ENCODE measurements at regions not wholly inside any gene's neighbourhood (a gene's known extent, or its start where the extent isn't known, plus 50 kb on each side); places are given as distances from the start of the nearest gene placed in this dataset.

DNA sequence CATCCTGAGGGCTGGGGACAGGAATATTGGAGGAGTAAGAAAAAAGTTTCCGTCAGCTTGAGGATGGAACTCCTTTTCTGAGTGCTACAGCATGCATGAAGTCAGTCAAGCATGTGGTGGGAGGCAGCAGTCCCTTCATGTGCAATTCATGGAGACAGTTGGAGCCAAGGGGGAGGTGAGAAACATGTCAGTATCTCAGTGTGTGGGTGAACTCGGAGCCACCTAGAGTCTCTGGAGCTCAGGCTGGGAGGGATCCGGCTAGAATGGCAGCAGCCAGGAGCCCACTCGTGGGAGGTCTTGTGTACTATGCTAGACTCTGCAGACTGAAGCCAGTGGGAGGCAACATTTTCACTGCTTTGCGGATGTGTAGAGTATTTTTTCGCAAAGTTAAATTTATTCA, 60.3 kb downstream of the AVPR1A start:
- DNase-seq: no peak

DNA sequence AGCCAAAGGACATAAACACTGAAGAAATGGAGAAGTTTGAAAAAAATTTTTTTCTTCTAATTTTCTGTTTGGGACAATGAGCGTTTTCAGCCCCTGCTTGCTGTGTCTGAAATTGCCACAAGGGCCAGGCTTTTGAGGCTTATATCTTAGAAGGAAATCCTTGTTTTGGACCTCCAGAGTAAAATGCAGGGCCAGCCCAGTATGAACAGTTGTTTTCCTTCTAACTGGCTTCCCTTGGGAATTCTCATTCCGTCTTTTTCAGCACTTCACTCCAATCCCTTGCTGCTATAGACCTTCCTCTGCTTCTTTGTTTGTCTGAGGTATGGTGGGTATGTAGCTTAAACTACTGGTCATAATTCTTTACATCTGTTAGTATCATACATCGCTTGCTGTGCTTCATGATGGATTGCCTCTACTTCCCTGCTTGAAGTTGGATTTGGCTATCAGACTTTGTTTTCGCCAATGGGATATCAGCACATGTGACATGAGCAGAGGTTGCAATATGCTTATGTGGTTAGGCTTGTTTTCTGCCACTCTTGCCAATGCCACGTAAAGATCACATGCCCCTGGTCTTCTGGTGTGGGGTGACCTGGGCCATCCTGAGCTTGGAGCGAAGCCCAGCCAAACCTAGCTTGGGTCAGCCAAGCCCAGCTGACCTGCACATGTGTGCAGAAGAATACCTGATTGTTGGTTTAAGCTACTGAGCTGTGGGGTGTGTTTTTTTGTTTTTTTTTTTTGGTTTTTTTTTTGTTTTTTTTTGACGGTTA, 64.7 kb downstream of the AVPR1A start:
- no peak for DNase-seq

DNA sequence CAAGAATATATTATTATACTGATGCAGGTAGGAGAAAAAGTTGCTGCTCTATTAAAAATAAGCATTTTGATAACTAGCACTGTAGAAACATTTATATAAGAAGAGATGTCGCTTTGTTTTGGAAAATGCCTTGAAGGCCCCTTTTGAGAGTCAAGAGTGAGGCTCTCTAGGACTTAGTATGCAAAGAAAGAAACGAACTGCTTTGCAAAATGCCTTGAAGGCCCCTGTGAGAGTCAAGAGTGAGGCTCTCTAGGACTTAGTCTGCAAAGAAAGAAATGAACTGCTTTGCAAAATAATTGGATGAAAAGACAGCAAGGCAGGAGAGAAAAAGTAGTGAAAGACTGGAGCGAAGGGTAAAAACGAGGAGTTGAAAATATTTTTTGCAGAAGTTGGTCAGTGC, 65.9 kb downstream of the AVPR1A start:
- no peak for DNase-seq

DNA sequence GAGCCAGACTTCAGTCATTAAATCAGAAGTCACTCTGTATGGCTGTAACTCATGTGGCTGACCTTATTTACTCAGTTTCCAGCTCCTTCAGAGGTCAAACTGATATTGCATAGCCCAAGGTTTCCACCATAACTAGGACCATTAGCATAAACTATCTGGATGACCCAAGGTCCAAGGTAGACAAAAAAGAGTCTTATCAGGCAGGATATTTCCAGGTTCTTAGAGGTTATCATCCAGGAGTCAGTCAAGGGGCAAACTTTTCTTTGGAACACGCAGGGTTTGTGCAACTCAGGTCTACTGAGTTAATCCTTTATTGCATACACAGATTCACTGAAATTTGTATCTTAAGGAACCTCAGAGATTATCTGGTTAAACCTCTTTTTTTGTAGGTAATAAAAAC, 66.5 kb downstream of the AVPR1A start:
- DNase-seq: no peak

- no peak for DNase-seq
Observed at GRCh38 chr12:63083046-63083445, 68.0 kb downstream of the AVPR1A start.

DNA sequence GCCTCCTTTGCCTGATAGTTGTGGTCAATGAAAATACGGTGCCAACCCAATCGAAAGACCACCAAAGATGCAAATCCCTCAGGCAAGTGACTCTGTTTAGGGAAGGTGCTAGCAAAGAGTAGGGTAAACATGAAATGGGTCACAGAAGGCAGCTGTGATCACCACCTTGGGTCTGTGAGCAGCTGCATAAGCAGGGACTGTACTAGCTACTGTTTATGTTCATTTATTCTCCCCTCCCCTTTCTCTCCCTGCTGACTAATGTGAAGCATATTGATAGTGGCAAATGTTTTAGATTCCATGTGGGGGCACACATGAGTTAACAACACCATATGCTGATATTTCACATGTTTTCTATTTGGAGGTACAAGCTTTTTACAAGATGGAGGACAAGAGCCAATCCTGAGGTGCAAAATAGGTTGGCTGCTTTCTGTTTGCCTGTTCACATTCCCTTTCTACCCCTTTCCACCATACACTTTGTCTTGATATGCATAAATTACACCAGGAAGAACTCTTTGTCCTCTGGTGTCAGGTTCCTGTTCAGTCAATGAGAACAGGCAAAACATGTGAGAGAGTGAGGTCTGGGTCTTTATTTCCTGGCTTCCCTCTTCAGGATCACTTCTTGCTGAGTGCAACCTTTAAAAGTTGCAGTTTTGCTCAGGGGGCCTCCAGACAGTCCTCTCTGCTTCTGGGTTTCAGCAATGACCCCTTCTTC, 71.1 kb downstream of the AVPR1A start:
- DNase-seq: no peak

DNA sequence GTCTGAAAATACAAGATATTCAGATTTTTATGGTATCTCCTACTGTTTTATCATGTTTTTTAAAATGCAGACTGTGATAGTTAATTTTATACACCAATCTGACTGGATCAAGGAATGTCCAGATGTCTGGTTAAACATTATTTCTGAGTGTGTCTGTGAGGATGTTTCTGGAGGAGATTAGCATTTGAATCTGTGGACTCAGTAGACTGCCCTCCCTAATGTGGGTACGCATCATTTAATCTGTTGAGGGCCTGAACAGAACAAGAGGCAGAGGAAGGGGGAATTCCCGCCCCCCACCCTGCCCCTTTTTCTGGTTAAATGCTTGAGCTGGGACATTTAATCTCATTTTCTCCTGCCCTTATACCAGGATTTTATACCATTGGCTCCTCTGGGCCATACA, 72.1 kb downstream of the AVPR1A start:
- no peak for DNase-seq

DNA sequence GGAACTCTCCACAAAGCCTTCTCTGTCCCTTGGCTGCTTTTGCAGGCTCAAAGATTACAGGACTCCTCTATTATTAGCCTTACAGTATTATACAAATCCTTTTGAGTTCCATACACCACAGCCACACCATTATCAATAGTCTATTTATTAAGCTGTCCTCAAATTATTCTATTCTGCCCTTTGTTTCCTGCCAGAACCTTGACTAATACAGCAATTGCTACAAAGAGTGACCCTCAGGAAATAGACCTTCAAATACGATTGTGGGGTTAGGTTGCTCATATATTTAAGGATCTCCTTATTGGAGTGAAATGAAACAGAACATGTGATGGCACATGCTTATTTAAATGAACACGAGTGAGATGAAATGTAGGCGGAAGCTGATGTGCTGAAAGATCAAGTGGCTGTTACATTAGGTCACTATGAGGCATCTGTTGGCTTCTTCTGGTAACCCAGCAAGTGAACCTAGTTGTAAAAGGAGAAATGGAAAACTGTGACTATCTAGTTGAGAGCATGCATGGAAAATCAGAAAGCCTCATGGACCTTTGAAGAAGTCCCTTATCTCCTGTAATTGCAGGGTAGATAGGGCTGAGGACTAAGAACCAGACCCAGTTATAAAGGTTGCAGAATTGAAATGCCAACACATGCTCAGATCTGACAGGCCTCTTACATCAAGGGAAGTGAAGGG, 75.5 kb downstream of the AVPR1A start:
- no peak for DNase-seq

GRCh38 chr12:63070709-63071108, 80.3 kb downstream of the AVPR1A start:
- no peak for DNase-seq

- no peak for DNase-seq
Observed at GRCh38 chr12:63069860-63070617, 81.0 kb downstream of the AVPR1A start.

DNA sequence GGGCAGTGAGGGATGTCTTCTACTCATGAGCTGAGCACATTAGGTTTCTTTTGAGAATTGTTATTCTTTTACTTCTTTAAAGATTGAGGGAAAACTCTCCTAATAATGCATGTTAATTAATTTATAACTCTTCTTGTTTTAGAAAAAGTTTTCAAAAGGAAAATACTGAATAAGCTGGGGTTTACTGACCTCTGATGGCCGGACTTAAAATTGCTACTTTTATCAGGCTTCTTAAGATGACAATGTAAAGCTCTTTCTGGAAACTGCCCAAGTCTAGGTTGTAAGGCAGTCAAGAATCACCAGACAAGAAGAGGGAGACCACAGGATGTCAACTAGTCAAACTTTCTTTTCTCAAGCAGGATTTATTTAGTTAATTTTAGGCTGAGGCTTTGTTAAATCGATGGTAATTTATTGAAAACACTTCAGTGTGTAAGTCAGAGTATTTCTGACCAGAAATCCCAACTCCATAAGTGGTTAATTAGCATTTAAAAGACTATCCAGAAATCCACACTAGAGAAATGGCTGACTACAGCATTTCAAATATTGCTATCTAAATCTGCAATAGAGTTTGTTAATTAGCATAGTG, 82.1 kb downstream of the AVPR1A start:
- no peak for DNase-seq

- no peak for DNase-seq
Observed at GRCh38 chr12:63066782-63067181, 84.2 kb downstream of the AVPR1A start.

GRCh38 chr12:63066136-63066535, 84.9 kb downstream of the AVPR1A start:
- DNase-seq: no peak

GRCh38 chr12:63064080-63064479, 86.9 kb downstream of the AVPR1A start:
- DNase-seq: no peak

GRCh38 chr12:63056649-63057048, 94.4 kb downstream of the AVPR1A start:
- no peak for DNase-seq

GRCh38 chr12:63052696-63053095, 98.3 kb downstream of the AVPR1A start:
- no peak for DNase-seq

DNA sequence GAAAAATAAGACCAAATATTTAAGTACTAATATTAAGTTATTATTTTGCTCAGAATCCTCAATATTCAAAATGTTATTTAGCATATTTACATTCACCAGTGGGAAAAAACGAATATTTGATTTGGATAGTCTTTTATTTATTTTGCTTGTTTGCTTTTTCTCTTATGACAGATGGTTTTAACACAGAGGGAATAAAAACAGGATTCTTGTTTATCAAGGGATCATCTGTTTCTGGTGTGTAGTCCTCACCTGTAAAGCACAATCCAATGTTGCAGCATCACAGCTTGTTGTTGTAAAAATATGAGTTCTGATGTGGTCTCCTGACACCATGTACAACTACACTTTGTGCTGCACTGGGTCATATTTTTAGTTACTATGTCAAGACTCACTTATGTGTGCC, 103.9 kb downstream of the AVPR1A start:
- no peak for DNase-seq

DNA sequence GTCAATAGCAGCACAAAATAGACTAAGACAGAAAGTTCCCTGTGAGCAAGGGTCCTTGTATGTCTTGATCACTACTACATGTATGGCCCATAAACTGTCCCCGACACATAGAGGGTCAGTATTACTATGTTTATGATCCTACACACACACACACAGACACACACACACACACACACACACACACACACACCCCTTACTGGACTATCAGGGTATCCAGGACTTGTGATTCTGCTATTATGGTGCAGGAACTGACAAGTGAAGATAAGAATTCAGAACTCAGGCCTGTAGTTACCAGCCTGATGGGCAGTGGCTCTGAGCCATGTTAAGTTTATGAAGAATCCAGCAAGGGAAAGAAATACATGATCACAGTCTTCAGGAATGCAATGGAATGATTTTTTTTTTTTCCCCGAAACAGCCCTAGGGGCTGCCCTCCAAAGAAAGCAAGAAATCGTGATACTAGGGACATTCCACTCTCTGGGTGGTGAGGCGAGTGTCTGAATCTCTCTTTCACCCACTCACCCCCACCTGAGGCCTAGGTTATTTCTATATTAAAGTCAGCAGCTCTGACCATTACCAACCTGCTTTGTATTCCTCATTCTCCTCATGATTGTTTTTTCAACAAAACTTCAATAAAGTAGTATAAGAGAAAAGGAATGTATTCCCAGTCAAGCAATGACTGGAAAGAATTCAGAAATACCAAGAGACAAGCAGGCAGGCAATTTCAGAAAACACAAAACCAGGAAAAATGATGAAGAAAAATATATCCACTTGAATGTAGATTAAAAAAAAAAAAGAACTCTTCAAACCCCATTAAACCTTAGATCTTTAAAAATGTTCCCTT, 105.8 kb downstream of the AVPR1A start:
- no peak for DNase-seq

- DNase-seq: no peak
Observed at GRCh38 chr12:63042646-63043045, 107.7 kb upstream of the PPM1H start.

GRCh38 chr12:63041601-63042000, 106.7 kb upstream of the PPM1H start:
- no peak for DNase-seq

- no peak for DNase-seq
Observed at GRCh38 chr12:63040526-63041220, 105.7 kb upstream of the PPM1H start.
